SJSA1 (cell line): ENCODE measurements at regions not wholly inside any gene's neighbourhood (a gene's known extent, or its start where the extent isn't known, plus 50 kb on each side); places are given as distances from the start of the nearest gene placed in this dataset.
"Not testable (repeated sequence)": the region's sequence is repeated elsewhere in the genome, so short reads cannot be mapped to it uniquely, and the experiment has no call there.

Experiments
- DNase-seq, 2 experiments: peaks; one replicate each; pipeline ENCODE4 v3.0.0-alpha.2; 2015 to 2020; ENCODE audit warnings: low spot score in 2 of 2, low read depth in 1 of 2
- H3K27ac ChIP-seq: fragments of 250-450 bp; sonication (Bioruptor Pico); 2 replicates; pipeline ENCODE4 v1.5.1; 2020; ENCODE audit warnings: mild to moderate bottlenecking, moderate library complexity
- H3K27me3 ChIP-seq: fragments of 250-450 bp; sonication (Bioruptor Pico); replicated peaks from 2 replicates; pipeline ENCODE4 v1.5.1; 2020; ENCODE audit warnings: mild to moderate bottlenecking, moderate library complexity
- H3K36me3 ChIP-seq: fragments of 250-450 bp; sonication (Bioruptor Pico); 2 replicates; pipeline ENCODE4 v1.5.1; 2020; ENCODE audit warnings: mild to moderate bottlenecking
- H3K4me1 ChIP-seq: fragments of 250-450 bp; sonication (Bioruptor Pico); replicated peaks from 2 replicates; pipeline ENCODE4 v1.6.1; 2021; ENCODE audit warnings: mild to moderate bottlenecking
- H3K4me3 ChIP-seq: fragments of 250-450 bp; sonication (Bioruptor Pico); 2 replicates; pipeline ENCODE4 v1.5.1; 2020; ENCODE audit warnings: mild to moderate bottlenecking
- H3K9me3 ChIP-seq: fragments of 250-450 bp; sonication (Bioruptor Pico); replicated peaks from 2 replicates; pipeline ENCODE4 v1.5.1; 2020; ENCODE audit warnings: mild to moderate bottlenecking

DNA sequence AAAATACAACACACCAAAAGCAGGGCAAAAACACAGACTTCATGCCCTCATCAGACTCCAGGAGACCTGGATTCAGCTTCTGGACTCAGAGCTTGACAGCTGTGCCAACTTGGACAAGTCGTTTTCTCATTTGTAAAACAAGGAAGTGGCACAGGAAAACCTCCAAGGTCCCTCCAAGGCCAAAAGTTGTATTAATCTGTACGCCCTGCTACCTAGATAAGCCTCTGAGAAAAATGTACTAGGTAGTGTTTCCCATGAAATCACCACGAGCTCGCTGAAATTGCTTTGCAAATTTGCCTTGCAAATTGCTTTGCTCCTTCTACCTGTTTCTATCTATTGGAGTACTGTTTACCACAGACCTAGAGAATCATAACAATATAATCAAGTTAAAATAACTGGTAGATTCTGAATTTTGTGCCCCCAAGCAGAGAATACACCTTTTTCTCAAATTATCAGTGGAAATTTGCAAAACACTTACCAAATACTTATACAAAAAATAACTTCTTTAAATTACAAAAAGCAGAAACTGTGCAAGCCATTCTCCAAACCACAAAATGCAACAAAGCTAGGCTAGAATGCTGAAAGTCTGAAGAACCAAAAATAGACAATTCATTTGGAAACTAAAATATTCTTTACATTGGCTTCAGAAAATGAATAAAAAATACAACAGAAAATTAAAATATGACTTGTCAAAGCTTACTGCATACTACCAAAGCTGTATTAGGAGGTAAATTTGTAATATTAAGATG is 158.1 kb upstream of the CHST15 start:
- Histone ChIP-seq H3K36me3 (no peaks in the 10 kb centered on the region), H3K27ac (no peak overlapping the region), H3K27me3 (no peaks in the 10 kb centered on the region; the same call in 1 of the 2 replicates), H3K9me3 (no peaks in the 10 kb centered on the region), H3K4me3 (no peak overlapping the region), H3K4me1 (no peaks in the 10 kb centered on the region)
- peak in 1 of 2 experiments; percentile 8 for DNase-seq

DNA sequence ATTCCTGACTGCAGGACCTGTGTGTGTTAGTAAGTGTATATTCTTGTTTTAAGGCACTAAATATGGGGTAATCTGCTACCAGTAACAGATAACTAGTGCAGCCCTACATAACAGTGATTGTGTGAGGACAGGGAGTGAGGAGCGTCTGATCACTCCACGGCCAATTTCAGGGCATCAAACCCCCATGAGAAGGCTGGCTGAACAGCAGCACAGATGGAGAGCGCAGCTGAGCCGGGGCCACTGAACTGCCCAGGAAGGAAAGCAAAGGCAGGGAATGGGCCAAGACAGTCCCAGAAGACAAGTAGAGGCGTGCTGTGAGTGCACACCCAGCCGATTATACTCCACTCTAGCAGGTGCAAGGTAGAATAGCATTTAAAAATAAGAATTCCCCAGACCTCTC is 157.1 kb upstream of the CHST15 start:
- no peaks in the 10 kb centered on the region for H3K9me3 ChIP-seq
- peak in 1 of 2 experiments; percentile 23 for DNase-seq
- no peaks in the 10 kb centered on the region for H3K4me1 ChIP-seq
- H3K4me3 ChIP-seq: no peak overlapping the region
- H3K36me3 ChIP-seq: no peaks in the 10 kb centered on the region
- no peaks in the 10 kb centered on the region; the same call in 1 of the 2 replicates for H3K27me3 ChIP-seq
- no peak overlapping the region for H3K27ac ChIP-seq

DNA sequence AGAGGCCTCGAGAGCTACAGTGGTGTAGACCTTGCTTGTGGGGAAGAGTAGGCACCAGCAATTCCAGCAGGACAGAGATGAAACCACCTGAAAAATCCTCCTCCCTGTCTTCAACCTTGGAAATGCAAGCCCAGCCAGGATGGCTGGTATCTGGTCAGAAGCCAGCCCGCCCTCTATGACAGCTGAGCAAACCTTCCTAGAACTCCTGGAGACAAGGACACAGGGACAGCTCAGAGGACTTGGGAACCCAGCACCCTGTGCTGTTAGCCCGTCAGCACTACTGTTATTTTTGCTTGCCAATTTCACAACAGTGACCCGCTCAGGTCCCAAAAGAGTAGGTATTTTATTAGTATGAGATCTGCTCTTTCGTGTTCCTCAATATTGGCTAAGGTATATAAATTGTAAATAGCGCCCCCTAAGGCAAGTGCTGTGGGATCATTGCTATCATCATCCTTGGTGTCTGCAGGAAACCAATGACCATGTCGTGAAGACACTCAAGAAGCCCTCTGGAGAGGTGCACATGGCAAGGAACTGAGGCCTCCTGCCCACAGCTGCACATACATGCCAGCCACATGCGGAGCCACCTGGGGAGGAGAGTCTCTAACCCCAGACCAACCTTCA is 156.5 kb upstream of the CHST15 start:
- Histone ChIP-seq H3K27me3 (no peaks in the 10 kb centered on the region; the same call in 1 of the 2 replicates), H3K4me1 (no peaks in the 10 kb centered on the region), H3K9me3 (no peaks in the 10 kb centered on the region), H3K36me3 (no peaks in the 10 kb centered on the region), H3K27ac (no peak overlapping the region), H3K4me3 (no peak overlapping the region)
- no peak for DNase-seq

DNA sequence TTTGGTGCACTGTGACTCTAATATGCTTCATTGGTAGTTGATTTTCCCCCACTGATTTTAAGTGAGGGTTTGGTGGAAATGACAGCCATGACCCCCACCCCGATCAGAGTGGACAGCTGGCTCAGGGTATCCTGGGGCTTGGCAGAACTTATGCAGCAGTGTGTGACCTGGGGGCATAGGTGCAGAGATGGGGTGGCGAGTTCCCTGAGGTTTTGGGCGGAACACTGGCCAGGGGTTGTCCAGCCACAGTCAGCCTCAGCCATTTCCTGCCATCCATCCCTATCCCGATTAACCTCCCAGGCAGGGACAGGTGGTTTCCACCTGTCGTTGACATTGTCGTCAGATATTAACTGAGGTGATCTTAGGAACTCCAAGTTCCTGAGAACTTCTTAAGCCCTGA is 155.8 kb upstream of the CHST15 start:
- no peaks in the 10 kb centered on the region for H3K9me3 ChIP-seq
- H3K4me1 ChIP-seq: no peaks in the 10 kb centered on the region
- no peak overlapping the region for H3K27ac ChIP-seq
- H3K36me3 ChIP-seq: no peaks in the 10 kb centered on the region
- no peaks in the 10 kb centered on the region; the same call in 1 of the 2 replicates for H3K27me3 ChIP-seq
- no peak overlapping the region for H3K4me3 ChIP-seq
- no peak for DNase-seq

DNA sequence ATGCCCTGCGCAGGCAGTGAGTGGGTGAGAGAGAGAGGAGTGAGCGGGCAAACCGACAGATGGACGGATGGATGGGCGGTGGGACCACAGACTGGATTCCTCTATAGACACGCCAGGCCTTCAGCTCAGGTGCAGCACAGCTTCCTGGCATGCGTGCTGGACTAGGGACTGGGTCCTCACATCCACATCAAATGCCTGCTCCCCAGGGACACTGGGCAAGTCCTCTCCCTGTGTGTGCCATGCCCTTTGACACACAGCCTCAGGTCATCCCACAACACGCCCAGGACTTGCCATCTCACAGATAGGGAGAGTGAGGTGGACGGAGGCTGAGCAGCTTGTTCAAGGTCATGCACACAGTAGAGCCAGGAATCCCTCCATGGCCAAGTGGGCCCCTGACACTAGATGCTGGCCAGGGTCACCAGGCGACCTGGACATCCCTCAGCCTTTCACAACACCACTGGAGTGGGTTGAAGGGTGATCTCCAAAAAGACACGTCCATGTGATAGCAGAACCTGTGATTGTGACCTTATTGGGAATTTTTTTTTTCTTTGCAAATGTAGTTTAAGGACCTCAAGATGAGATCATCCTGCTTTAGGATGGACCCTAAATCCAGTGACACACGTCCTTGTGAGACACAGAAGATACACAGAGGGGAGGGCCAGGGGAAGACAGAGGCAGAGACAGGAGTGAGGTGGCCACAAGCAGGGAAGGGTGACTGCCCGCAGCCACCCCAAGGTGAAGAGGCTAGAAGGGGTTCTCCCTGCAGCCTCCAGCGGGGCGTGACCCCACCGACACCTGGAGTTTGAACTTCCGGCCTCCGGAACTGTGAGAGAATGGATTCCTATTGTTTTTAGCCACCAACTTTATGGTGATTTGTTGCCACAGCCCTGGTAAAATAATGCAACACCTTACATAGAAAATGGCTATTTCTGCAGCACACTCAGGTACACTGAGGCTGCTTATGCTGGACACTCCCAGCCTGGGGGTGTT is 155.0 kb upstream of the CHST15 start:
- Histone ChIP-seq H3K9me3 (no peaks in the 10 kb centered on the region), H3K27me3 (no peaks in the 10 kb centered on the region; the same call in 1 of the 2 replicates), H3K27ac (no peak overlapping the region), H3K36me3 (no peaks in the 10 kb centered on the region), H3K4me3 (no peak overlapping the region), H3K4me1 (no peaks in the 10 kb centered on the region)
- DNase-seq: no peak

DNA sequence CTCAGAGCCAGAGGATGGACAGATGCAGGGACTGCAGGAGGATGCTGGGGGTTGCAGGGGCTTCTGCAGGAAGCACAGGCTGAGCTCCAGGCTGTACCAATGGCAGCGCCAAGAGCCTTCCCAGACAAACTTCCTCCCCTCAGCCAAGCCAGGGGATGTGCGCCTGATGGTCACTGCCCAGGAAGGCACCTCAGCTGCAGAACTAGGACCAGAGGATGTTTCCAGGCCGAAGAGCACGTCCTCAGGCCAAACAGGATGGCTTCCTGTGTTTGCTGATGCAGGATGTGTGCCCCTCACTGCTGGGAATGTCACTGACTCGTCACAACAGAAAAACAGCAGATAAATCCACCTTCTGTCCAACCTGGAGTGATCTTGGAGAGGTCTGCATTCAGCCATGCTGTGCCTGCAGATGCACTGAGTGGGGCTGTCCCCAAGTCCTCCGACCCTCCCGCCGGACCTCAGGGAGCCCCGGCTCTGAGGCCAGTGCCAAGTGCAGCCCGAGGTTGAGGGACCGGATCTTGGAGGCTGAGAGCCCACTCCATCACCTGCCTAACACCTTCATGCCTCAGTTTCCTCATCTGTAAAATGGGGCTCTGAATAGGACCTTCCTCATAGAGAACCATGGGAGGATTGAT is 152.5 kb upstream of the CHST15 start:
- DNase-seq: no peak
- H3K27me3 ChIP-seq: no peaks in the 10 kb centered on the region
- no peaks in the 10 kb centered on the region for H3K9me3 ChIP-seq
- no peaks in the 10 kb centered on the region for H3K4me1 ChIP-seq
- H3K27ac ChIP-seq: no peak overlapping the region
- no peaks in the 10 kb centered on the region for H3K36me3 ChIP-seq
- no peak overlapping the region for H3K4me3 ChIP-seq

DNA sequence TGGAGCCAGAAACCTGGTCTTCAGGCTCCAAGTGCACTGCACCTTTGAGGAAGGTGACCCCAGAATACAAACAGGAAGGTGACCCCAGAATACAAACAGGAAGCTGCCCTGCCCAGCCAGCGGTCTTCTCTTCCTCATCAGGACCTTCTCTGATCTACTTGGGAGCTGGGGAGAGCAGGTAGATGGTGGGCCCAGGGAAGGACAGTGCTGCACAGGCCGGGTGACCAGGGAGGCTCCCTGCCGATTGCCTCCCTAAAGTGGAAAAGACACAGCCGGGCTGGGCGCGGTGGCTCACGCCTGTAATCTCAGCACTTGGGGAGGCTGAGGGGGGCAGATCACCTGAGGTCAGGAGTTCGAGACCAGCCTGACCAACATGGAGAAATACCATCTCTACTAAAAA is 151.8 kb upstream of the CHST15 start:
- Histone ChIP-seq H3K4me3 (no peak overlapping the region), H3K27me3 (no peaks in the 10 kb centered on the region), H3K4me1 (no peaks in the 10 kb centered on the region), H3K27ac (no peak overlapping the region), H3K9me3 (no peaks in the 10 kb centered on the region), H3K36me3 (no peaks in the 10 kb centered on the region)
- DNase-seq: no peak

DNA sequence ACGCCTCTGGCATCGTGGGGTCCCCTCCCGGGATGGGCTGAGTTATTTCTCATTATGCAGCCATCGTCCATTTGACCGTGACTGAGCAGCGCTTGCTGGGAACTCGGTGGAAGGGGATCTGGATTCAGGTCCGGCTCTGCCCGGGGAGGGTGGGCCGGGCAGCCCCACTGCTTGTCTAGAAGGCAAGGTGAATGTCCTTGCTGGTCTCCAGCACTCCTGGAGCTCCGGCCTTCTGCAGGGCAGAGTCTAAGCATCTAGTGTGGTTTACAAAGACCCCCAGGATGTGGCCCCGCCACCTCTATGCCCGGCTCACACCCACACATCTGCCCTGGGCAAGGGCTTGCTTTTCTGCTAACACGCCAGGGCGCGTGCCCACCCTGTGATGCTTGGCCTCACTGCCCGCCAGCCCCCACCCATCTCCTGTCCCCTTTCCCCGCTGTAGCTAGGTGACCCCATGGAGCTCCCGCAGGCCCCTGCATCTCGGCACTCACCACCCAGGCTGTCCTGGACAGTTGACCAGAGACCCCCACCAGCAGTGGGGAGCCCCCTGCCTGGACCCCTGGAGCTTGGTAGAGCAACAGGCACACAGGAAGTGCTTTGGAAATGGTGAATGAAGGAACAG is 151.0 kb upstream of the CHST15 start:
- peak in 1 of 2 experiments; percentile 33 for DNase-seq
- Histone ChIP-seq H3K27ac (no peak overlapping the region), H3K36me3 (no peaks in the 10 kb centered on the region), H3K4me3 (no peak overlapping the region), H3K4me1 (no peaks in the 10 kb centered on the region), H3K9me3 (no peaks in the 10 kb centered on the region), H3K27me3 (no peaks in the 10 kb centered on the region)

DNA sequence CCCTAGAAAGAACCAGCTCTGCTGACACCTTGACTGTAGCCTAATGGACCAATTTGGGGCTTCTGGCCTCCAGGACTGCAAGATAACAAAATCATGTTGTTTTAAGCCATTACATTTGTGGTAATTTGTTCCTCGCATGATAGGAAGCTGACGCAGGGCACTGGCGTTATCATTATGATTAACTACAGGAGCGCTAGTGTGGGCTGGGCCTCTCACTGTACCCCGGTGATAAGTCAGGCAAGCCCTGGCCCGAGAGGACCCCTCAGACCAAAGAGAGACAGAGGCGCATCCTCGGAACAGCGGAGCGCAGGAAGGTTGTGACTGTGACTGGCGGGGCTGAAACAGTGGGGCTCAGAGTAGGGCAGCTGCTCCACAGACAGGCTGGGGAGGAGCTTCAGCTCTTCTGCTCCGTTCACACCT is 150.3 kb upstream of the CHST15 start:
- Histone ChIP-seq H3K9me3 (no peaks in the 10 kb centered on the region), H3K27me3 (no peaks in the 10 kb centered on the region), H3K36me3 (no peaks in the 10 kb centered on the region), H3K27ac (no peak overlapping the region), H3K4me1 (no peaks in the 10 kb centered on the region), H3K4me3 (no peak overlapping the region)
- peak in 1 of 2 experiments; percentile 38 for DNase-seq

DNA sequence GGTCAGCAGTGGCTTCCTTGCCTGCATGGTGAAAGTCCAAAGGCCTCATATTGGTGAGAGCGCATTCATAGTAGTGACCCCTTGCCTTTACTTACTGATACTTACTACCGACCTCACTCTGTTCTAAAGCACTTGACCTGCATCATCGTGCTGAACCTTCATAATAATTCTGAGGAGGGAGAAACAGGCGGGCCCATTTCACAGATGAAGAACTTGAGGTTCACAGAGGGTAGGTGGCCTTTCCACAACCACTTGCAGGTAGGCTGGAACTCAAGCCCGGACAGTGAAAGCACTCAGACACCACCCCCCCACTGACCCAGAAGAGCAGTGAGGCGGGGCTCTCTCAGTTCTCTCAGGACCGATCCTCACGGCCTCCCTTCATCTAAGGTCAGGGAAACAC is 149.4 kb upstream of the CHST15 start:
- Histone ChIP-seq H3K27ac (no peak overlapping the region), H3K9me3 (no peaks in the 10 kb centered on the region), H3K4me3 (no peak overlapping the region), H3K36me3 (no peaks in the 10 kb centered on the region), H3K4me1 (no peaks in the 10 kb centered on the region), H3K27me3 (no peaks in the 10 kb centered on the region)
- DNase-seq: no peak

DNA sequence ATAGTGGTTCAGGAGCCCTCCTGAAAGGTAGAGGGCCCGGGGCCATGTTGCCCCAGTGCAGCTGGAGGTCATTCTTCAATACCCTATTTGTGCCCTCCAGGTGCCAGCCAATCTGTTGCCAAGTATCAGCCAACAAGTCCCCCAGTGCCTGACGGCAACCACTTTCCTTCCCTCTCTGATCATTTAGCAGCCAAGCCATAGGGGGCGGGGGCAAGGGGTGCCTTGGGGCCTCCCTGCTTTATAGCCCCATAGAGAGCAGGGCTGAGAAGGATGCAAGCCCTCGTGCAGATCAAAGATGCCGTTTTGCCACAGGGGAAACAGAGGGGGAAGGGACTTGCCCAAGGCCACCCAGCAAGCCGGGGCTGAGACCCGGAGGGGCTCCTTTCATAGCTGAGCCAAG is 149.0 kb upstream of the CHST15 start:
- Histone ChIP-seq H3K36me3 (no peaks in the 10 kb centered on the region), H3K27me3 (no peaks in the 10 kb centered on the region), H3K27ac (no peak overlapping the region), H3K9me3 (no peaks in the 10 kb centered on the region), H3K4me3 (no peak overlapping the region), H3K4me1 (no peaks in the 10 kb centered on the region)
- DNase-seq: peak in 1 of 2 experiments; percentile 30

DNA sequence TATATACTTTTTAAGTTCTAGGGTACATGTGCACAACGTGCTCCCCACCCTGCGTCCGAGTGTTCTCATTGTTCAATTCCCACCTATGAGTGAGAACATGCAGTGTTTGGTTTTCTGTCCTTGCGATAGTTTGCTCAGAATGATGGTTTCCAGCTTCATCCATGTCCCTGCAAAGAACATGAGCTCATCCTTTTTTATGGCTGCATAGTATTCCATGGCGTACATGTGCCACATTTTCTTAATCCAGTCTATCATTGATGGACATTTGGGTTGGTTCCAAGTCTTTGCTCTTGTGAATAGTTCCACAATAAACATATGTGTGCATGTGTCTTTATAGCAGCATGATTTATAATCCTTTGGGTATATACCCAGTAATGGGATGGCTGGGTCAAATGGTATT is 148.1 kb upstream of the CHST15 start:
- not testable (repeated sequence) for H3K27me3 ChIP-seq, H3K36me3 ChIP-seq, H3K4me1 ChIP-seq, H3K4me3 ChIP-seq, H3K27ac ChIP-seq, H3K9me3 ChIP-seq
- DNase-seq: peak in 1 of 2 experiments; percentile 11

DNA sequence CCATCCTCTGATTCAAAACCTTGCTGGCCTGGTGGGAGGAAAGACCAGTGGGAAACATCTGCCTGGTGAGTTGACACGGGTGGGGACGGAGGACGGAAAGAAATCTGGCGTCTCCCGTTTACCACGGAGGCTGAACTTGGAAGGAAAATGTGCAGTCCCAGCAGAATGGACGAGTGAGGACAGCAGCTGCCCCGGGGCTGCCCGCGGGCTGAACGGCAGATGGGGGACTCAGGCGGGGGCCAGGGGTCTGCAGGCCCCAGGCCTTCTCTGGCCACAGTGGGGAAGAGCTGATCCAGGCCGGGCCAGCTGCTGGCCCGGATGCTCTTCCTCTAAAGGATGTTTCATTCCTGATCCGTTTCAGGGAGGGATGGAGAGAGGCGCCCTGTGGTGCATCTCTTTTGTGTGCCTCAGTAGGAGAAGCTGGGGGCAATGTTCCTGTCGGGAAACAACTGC is 147.5 kb upstream of the CHST15 start:
- Histone ChIP-seq H3K27ac (no peak overlapping the region), H3K27me3 (no peaks in the 10 kb centered on the region), H3K9me3 (no peaks in the 10 kb centered on the region), H3K4me1 (no peaks in the 10 kb centered on the region), H3K4me3 (no peak overlapping the region), H3K36me3 (no peaks in the 10 kb centered on the region)
- DNase-seq: peak in 1 of 2 experiments; percentile 23
